ENCODE measurements at regions not wholly inside any gene's neighbourhood (a gene's known extent, or its start where the extent isn't known, plus 50 kb on each side); places are given as distances from the start of the nearest gene placed in this dataset.

DNA sequence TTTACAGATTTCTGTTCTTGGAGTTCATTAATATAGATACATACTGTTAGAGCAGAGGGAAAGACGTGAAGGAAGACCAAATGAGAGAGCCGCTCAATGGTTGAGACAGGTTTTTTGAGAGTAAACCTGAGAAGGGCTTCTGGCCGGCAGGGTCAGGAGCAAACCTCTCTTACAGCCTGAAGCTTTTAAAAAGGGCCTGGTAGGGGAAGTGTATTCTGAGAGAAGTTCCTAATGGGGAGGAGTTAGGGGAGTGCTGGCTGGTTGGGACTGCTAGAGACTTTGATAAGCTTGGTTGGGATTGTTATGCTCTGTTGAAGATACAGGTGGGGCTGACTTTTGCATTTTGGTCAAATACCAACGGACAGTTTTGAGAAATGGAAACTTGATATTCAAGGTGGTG lies 186.8 kb upstream of the PABPC4L start:
- intact Hi-C loops (cut with DNase I): no loop called here
- TF ChIP-seq, protein P1, sequence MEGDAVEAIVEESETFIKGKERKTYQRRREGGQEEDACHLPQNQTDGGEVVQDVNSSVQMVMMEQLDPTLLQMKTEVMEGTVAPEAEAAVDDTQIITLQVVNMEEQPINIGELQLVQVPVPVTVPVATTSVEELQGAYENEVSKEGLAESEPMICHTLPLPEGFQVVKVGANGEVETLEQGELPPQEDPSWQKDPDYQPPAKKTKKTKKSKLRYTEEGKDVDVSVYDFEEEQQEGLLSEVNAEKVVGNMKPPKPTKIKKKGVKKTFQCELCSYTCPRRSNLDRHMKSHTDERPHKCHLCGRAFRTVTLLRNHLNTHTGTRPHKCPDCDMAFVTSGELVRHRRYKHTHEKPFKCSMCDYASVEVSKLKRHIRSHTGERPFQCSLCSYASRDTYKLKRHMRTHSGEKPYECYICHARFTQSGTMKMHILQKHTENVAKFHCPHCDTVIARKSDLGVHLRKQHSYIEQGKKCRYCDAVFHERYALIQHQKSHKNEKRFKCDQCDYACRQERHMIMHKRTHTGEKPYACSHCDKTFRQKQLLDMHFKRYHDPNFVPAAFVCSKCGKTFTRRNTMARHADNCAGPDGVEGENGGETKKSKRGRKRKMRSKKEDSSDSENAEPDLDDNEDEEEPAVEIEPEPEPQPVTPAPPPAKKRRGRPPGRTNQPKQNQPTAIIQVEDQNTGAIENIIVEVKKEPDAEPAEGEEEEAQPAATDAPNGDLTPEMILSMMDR (IDR thresholded peaks at IDR 0.05): no peak
- TF ChIP-seq POLR2A (IDR thresholded peaks at IDR 0.05) (no peak), POLR2AphosphoS5 (IDR thresholded peaks at IDR 0.05) (no peak), EP300 (IDR thresholded peaks at IDR 0.05) (no peak)
- H3K27me3 ChIP-seq: no peaks in the 10 kb centered on the region
- 67 to 78% methylated on average over 4 of the region's 4 CpGs for WGBS, 2 donors
- no peaks in the 10 kb centered on the region for H3K36me3 ChIP-seq
- H3K4me3 ChIP-seq: no peak overlapping the region
- H3K9me3 ChIP-seq: no peaks in the 10 kb centered on the region
- no peaks in the 10 kb centered on the region for H3K4me1 ChIP-seq
- no peak overlapping the region for H3K27ac ChIP-seq
- no peak for DNase-seq

DNA sequence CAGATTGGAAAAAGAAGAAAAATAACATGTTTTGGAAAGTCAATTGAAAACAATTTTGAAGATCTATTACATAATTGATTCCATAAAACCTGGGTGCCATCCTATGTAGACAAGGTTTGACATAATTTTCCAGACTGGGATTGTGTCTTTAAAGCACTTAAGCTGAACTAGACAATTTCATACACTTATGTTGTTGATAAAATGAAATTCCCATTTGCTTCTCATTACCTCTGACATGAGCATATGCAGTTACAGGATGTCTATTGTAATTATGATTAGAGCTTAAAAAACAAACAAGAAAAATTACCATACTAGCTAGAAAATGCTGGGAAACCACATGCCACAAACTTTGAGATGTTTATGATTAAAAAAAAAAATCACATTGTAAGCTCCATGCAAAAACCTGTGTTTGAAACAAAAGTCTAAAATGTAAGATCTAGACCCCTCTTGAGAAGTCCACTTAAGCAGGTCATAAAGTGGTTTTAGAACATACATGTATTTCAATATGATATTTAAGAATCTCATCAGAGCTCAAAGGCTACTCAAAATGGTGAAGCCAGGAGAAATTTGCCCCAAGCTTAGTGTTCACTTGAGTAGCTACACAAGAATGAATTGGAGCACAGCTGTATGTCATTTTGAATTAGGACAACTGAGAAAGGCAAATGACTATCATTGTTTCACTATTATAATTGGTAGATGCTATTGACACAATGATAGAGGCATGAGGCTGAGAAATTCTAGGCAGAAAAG lies 181.1 kb upstream of the PABPC4L start:
- no peaks in the 10 kb centered on the region for H3K4me1 ChIP-seq
- H3K36me3 ChIP-seq: no peaks in the 10 kb centered on the region
- no peaks in the 10 kb centered on the region for H3K27me3 ChIP-seq
- no peak overlapping the region for H3K4me3 ChIP-seq
- intact Hi-C loops (cut with DNase I): no loop called here
- no peak overlapping the region for H3K27ac ChIP-seq
- DNase-seq: no peak
- TF ChIP-seq POLR2A (IDR thresholded peaks at IDR 0.05) (no peak), POLR2AphosphoS5 (IDR thresholded peaks at IDR 0.05) (no peak), EP300 (IDR thresholded peaks at IDR 0.05) (no peak)
- TF ChIP-seq, protein P1 (IDR thresholded peaks at IDR 0.05): no peak
- no peaks in the 10 kb centered on the region for H3K9me3 ChIP-seq

DNA sequence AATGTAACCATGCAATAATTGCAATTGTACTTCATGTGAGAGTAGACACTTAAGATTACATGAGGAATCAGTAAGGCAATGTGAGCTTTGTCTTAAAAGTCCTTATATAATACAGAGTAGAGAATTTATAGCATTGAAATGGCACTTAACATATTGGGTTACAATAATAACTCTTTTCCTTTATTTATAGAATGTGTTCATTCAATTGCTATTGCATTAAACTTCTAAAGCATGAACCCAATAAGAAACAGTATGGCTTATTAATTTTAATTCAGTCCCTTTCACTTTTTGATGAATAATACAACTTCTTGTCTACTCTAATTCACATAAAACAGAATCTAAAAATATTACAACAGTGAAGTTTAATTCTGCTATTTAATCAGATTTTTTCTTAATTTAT lies 174.2 kb upstream of the PABPC4L start:
- TF ChIP-seq, protein P1 (IDR thresholded peaks at IDR 0.05): no peak
- TF ChIP-seq EP300 (IDR thresholded peaks at IDR 0.05): no peak
- no peak for TF ChIP-seq POLR2A (IDR thresholded peaks at IDR 0.05)
- no peak for TF ChIP-seq POLR2AphosphoS5 (IDR thresholded peaks at IDR 0.05)
- no peak for DNase-seq
- H3K27me3 ChIP-seq: no peaks in the 10 kb centered on the region
- no peaks in the 10 kb centered on the region for H3K36me3 ChIP-seq
- H3K4me1 ChIP-seq: no peaks in the 10 kb centered on the region
- intact Hi-C loops (cut with DNase I): no loop called here
- no peaks in the 10 kb centered on the region for H3K9me3 ChIP-seq
- H3K27ac ChIP-seq: no peak overlapping the region
- no peak overlapping the region for H3K4me3 ChIP-seq

DNA sequence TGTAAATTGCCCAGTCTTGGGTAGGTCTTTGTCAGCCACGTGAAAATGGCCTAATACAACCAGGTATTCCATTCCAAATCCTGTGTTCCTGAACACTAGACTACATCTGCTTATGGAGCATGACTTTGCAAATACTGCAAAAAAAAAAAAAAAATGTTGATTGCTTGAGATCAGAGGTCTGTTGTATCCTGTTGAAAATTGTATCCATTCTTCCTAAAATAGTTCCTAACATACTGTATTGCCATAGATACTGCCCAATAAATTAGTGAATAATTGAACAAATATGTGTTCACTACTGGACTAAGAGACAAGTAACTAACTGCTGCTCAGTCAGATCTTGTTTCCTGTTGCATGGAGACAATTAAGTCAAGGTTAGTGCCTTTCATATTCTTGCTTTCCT lies 164.3 kb upstream of the PABPC4L start:
- no peak for TF ChIP-seq POLR2A (IDR thresholded peaks at IDR 0.05)
- Histone ChIP-seq H3K4me3 (no peak overlapping the region), H3K27me3 (no peaks in the 10 kb centered on the region), H3K27ac (no peak overlapping the region), H3K4me1 (no peaks in the 10 kb centered on the region), H3K36me3 (no peaks in the 10 kb centered on the region), H3K9me3 (no peaks in the 10 kb centered on the region)
- DNase-seq: no peak
- intact Hi-C loops (cut with DNase I): no loop called here
- WGBS, 2 donors: 61 to 69% methylated on average over 1 of the region's 1 CpG

DNA sequence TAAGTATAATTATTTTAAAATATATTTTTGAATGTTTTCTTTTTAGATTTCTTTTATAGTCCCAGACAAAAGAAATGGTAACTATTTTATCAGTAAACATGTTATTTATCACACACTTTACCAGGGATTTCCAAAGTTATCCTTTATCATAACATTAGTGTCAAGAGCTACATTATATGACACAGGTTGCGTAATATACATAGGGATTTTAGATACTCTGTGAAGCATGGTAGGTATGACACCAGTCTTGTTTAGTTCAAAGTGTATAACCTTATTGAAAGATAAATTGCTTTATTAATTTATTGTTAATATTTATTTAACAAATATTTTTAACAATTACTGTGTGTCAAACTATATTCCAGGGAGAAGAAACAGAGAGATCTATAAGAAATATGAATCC lies 163.3 kb upstream of the PABPC4L start:
- H3K4me1 ChIP-seq: no peaks in the 10 kb centered on the region
- intact Hi-C loops (cut with DNase I): no loop called here
- H3K9me3 ChIP-seq: no peaks in the 10 kb centered on the region
- 94 to 95% methylated on average over 1 of the region's 1 CpG for WGBS, 2 donors
- H3K27me3 ChIP-seq: no peaks in the 10 kb centered on the region
- no peak for TF ChIP-seq POLR2AphosphoS5 (IDR thresholded peaks at IDR 0.05)
- no peak for TF ChIP-seq POLR2A (IDR thresholded peaks at IDR 0.05)
- TF ChIP-seq, protein P1 (IDR thresholded peaks at IDR 0.05): no peak
- TF ChIP-seq EP300 (IDR thresholded peaks at IDR 0.05): no peak
- no peak for DNase-seq
- H3K36me3 ChIP-seq: no peaks in the 10 kb centered on the region
- H3K27ac ChIP-seq: no peak overlapping the region
- H3K4me3 ChIP-seq: no peak overlapping the region
